ENCODE measurements at regions not wholly inside any gene's neighbourhood (a gene's known extent, or its start where the extent isn't known, plus 50 kb on each side); places are given as distances from the start of the nearest gene placed in this dataset.
"Not testable (repeated sequence)": the region's sequence is repeated elsewhere in the genome, so short reads cannot be mapped to it uniquely, and the experiment has no call there.

- TF ChIP-seq, protein P1, sequence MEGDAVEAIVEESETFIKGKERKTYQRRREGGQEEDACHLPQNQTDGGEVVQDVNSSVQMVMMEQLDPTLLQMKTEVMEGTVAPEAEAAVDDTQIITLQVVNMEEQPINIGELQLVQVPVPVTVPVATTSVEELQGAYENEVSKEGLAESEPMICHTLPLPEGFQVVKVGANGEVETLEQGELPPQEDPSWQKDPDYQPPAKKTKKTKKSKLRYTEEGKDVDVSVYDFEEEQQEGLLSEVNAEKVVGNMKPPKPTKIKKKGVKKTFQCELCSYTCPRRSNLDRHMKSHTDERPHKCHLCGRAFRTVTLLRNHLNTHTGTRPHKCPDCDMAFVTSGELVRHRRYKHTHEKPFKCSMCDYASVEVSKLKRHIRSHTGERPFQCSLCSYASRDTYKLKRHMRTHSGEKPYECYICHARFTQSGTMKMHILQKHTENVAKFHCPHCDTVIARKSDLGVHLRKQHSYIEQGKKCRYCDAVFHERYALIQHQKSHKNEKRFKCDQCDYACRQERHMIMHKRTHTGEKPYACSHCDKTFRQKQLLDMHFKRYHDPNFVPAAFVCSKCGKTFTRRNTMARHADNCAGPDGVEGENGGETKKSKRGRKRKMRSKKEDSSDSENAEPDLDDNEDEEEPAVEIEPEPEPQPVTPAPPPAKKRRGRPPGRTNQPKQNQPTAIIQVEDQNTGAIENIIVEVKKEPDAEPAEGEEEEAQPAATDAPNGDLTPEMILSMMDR (IDR thresholded peaks at IDR 0.05; ENCODE audit: insufficient read depth, low read length, poor library complexity, severe bottlenecking): not testable (repeated sequence)
- TF ChIP-seq EZH2phosphoT487 (conservative IDR thresholded peaks at IDR 0.05; ENCODE audit: low read length): not testable (repeated sequence)
Observed at GRCh38 chr1:149378462-149378861, 96.4 kb upstream of the NBPF19 start.
